Upper lobe of left lung (tissue), 6 donors: ENCODE measurements at regions not wholly inside any gene's neighbourhood (a gene's known extent, or its start where the extent isn't known, plus 50 kb on each side); places are given as distances from the start of the nearest gene placed in this dataset.

Experiments
- ATAC-seq, 2 donors: fragments of 200-7000 bp; cut with Tn5 transposase; one replicate each; pipeline ENCODE4 v1.9.1; 2022; ENCODE audit warnings: mild to moderate bottlenecking in 2 of 2, moderate library complexity in 2 of 2; ENCODE audit not compliant: low FRiP score in 2 of 2
- DNase-seq, 2 donors: peaks; one replicate each; pipeline ENCODE4 v3.0.0-alpha.2; 2019 to 2020
- H3K27ac ChIP-seq, 4 donors: fragments of 200-600 bp; sonication (generic); one replicate each; pipeline ENCODE4 v1.5.1; 2016 to 2019
- H3K27me3 ChIP-seq, 4 donors: fragments of 200-600 bp; sonication (generic); one replicate each; pipeline ENCODE4 v1.5.1; 2017 to 2019
- H3K36me3 ChIP-seq, 4 donors: fragments of 200-600 bp; sonication (generic); one replicate each; pipeline ENCODE4 v1.5.1; 2016 to 2019
- H3K4me1 ChIP-seq, 4 donors: fragments of 200-600 bp; sonication (generic); one replicate each; pipeline ENCODE4 v1.5.1; 2018 to 2019
- H3K4me3 ChIP-seq, 4 donors: fragments of 200-600 bp; sonication (generic); one replicate each; pipeline ENCODE4 v1.5.1; 2017 to 2019; ENCODE audit warnings: mild to moderate bottlenecking in 2 of 4, moderate library complexity in 1 of 4
- H3K9me3 ChIP-seq, 4 donors: fragments of 200-600 bp; sonication (generic); one replicate each; pipeline ENCODE4 v1.5.1; 2018 to 2019
- EP300 ChIP-seq, 4 donors: sonication (generic); formaldehyde crosslinking; IDR thresholded peaks; one replicate each; pipeline ENCODE4 v1.5.1; 2017; ENCODE audit warnings: antibody characterized with exemption in 4 of 4, control low read depth in 2 of 4
- POLR2A ChIP-seq, 4 donors: fragments of 450-650 bp; IDR thresholded peaks; one replicate each; pipeline ENCODE4 v1.5.1; 2016 to 2017; ENCODE audit warnings: antibody characterized with exemption in 4 of 4, mild to moderate bottlenecking in 2 of 4
- POLR2AphosphoS5 ChIP-seq, 2 donors: sonication (generic); formaldehyde crosslinking; IDR thresholded peaks; one replicate each; pipeline ENCODE4 v1.5.1; 2017; ENCODE audit warnings: antibody characterized with exemption in 2 of 2
- WGBS, 2 donors: methylation state at CpG; one replicate each; pipeline ENCODE4 v1.1.5; 2017 to 2018; 5-methylcytosine and 5-hydroxymethylcytosine counted together
- TF ChIP-seq, protein P1 (sequence below), 6 experiments: fragments of 450-650 bp in 4 of 6; fragments of 200-600 bp in 2 of 6; sonication (generic) in 2 of 6; IDR thresholded peaks; one replicate each; pipeline ENCODE4 v1.5.1; 2016 to 2019; ENCODE audit warnings: antibody characterized with exemption in 6 of 6
- donor health status: DM: no; HTN: no; CAD: no; lungs with moderate emphysema.
- donor health status: DM: no; HTN: yes; CAD: no; lungs with severe emphysema.

DNA sequence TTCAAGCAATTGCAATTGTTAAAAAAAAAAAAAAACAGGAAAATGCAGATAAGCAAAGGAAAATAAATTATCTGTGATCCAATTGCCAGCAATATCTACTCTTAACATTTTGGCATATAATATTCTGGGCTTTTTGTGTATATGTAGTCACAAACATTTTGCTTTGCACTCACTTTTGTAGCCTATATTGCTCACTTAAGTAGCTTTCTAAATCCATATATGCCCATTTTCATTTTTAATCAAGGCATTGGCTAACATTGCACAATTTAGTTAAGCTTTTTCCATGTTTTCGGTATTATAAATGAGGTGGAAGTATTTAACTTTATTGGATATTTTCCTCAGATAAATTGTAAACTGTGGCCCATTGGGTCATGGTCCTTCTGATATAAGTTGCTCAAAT, 466.3 kb upstream of the ATP2B1 start:
- WGBS, 2 donors = 77 to 92% methylated on average over 1 of the region's 1 CpG
- ATAC-seq = no peak
- DNase-seq = no peak
- no peak for TF ChIP-seq POLR2AphosphoS5 (IDR thresholded peaks at IDR 0.05)
- no peak for TF ChIP-seq EP300 (IDR thresholded peaks at IDR 0.05)
- TF ChIP-seq, protein P1, sequence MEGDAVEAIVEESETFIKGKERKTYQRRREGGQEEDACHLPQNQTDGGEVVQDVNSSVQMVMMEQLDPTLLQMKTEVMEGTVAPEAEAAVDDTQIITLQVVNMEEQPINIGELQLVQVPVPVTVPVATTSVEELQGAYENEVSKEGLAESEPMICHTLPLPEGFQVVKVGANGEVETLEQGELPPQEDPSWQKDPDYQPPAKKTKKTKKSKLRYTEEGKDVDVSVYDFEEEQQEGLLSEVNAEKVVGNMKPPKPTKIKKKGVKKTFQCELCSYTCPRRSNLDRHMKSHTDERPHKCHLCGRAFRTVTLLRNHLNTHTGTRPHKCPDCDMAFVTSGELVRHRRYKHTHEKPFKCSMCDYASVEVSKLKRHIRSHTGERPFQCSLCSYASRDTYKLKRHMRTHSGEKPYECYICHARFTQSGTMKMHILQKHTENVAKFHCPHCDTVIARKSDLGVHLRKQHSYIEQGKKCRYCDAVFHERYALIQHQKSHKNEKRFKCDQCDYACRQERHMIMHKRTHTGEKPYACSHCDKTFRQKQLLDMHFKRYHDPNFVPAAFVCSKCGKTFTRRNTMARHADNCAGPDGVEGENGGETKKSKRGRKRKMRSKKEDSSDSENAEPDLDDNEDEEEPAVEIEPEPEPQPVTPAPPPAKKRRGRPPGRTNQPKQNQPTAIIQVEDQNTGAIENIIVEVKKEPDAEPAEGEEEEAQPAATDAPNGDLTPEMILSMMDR (IDR thresholded peaks at IDR 0.05) = no peak
- TF ChIP-seq POLR2A (IDR thresholded peaks at IDR 0.05) = no peak
- no peaks in the 10 kb centered on the region for H3K27me3 ChIP-seq
- no peaks in the 10 kb centered on the region for H3K9me3 ChIP-seq
- no peaks in the 10 kb centered on the region for H3K36me3 ChIP-seq
- H3K27ac ChIP-seq = no peak overlapping the region
- no peak overlapping the region for H3K4me3 ChIP-seq
- H3K4me1 ChIP-seq = no peaks in the 10 kb centered on the region

DNA sequence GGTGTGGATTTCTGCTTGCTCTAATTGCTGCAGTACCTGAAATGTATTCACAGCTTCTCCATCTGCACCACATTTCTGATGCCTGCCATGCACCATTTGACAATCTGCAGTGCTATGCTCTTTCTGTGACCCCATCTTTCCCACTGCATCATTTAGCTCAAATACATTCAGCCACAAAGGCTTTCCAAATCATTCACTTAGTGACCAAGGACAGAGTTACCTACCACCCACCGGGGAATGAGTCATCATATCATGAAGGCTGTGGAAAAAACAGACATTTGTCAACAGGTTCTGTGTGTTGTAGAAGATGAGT, 465.5 kb upstream of the ATP2B1 start:
- H3K4me1 ChIP-seq = no peaks in the 10 kb centered on the region
- H3K36me3 ChIP-seq = no peaks in the 10 kb centered on the region
- H3K27ac ChIP-seq = no peak overlapping the region
- WGBS, 2 donors = 55 to 74% methylated on average over 1 of the region's 1 CpG
- ATAC-seq (no peak), DNase-seq (no peak)
- TF ChIP-seq EP300 (IDR thresholded peaks at IDR 0.05) (no peak), POLR2AphosphoS5 (IDR thresholded peaks at IDR 0.05) (no peak), POLR2A (IDR thresholded peaks at IDR 0.05) (no peak)
- TF ChIP-seq, protein P1 (IDR thresholded peaks at IDR 0.05) = no peak
- no peak overlapping the region for H3K4me3 ChIP-seq
- H3K9me3 ChIP-seq = no peaks in the 10 kb centered on the region
- no peaks in the 10 kb centered on the region for H3K27me3 ChIP-seq

DNA sequence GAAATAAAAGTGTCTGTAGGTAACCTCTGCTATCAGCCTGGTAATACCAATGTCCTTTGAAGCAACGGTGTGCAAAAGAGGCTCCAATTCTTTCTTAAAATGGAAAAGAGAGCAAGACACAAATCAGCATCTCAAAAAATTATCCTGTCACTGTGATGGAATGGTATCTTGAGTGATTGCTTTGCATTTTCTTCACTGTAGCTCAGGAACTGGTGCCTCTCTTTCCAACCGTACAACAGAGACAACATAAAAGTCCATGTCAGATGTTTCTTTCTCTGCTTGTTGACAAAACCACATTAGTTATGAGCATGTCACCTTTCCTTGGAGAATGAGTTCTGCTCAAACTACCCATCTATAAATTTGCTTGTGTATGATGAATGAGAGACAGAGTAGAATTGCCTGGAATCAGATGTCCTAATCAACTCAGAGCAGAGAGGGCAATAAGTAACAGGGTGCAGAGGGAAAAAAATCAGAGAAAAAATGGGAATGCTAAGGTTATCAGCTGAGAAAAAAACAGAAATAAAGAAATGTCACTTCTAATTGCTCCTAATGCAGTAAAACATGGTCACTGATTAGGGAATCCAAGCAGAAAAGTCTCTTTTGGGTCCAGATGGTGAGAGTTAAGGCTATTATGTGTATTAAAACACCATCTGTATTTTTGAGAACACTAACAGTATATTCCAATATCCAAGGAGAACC, 465.0 kb upstream of the ATP2B1 start:
- 81 to 85% methylated on average over 2 of the region's 2 CpGs for WGBS, 2 donors

DNA sequence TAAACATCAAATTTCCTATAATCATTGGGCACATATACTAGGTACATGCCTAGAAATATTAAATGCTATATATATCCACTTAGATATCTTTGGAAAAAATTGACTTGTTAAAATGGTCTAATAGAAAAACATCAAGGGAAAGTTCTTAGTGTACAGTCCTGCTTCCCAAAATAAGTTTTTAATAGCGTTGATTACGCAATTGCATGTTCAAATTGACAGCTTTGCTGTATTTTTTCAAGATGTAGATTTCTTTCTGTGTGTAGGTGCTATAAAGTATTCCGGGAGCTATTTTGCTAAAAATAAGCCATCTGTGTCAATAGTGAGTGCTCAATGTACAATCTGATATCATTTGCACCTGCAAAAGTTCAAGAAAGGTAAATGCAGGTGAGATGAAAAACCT, 463.9 kb upstream of the ATP2B1 start:
- Histone ChIP-seq H3K36me3 (no peaks in the 10 kb centered on the region), H3K27me3 (no peaks in the 10 kb centered on the region), H3K27ac (no peak overlapping the region), H3K4me3 (no peak overlapping the region), H3K4me1 (no peaks in the 10 kb centered on the region), H3K9me3 (no peaks in the 10 kb centered on the region)
- ATAC-seq (no peak), DNase-seq (no peak)
- WGBS, 2 donors = 78 to 83% methylated on average over 3 of the region's 3 CpGs
- TF ChIP-seq POLR2A (IDR thresholded peaks at IDR 0.05) (no peak), EP300 (IDR thresholded peaks at IDR 0.05) (no peak), POLR2AphosphoS5 (IDR thresholded peaks at IDR 0.05) (no peak)
- TF ChIP-seq, protein P1 (IDR thresholded peaks at IDR 0.05) = no peak

More for the DNA sequence above, 465.0 kb upstream of the ATP2B1 start:
- Histone ChIP-seq H3K27me3 (no peaks in the 10 kb centered on the region), H3K9me3 (no peaks in the 10 kb centered on the region), H3K27ac (no peak overlapping the region), H3K4me1 (no peaks in the 10 kb centered on the region), H3K36me3 (no peaks in the 10 kb centered on the region), H3K4me3 (no peak overlapping the region)
- DNase-seq (no peak), ATAC-seq (no peak)
- TF ChIP-seq POLR2A (IDR thresholded peaks at IDR 0.05) (no peak), POLR2AphosphoS5 (IDR thresholded peaks at IDR 0.05) (no peak), EP300 (IDR thresholded peaks at IDR 0.05) (no peak)
- TF ChIP-seq, protein P1 (IDR thresholded peaks at IDR 0.05) = no peak

DNA sequence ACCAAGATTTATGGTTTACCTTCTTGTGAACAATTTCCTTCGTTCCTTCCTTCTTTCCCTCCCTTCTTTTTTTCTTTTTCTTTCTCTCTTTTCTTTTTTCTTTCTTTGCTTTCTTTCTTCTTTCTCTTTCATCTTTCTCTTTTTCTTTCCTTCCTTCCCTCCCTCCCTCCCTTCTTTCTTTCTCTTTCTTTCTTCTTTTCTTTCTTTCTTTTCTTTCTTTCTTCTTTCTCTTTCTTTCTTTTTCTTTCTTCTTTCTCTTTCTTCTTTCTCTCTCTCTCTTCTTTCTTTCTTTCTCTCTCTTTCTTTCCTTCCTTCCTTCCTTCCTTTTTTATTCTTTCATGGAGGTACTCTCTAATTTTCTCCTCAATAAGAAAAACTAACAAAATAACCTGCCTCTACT, 462.1 kb upstream of the ATP2B1 start:
- Histone ChIP-seq H3K4me1 (no peaks in the 10 kb centered on the region), H3K27ac (no peak overlapping the region), H3K27me3 (no peaks in the 10 kb centered on the region), H3K4me3 (no peak overlapping the region), H3K9me3 (no peaks in the 10 kb centered on the region), H3K36me3 (no peaks in the 10 kb centered on the region)
- TF ChIP-seq EP300 (IDR thresholded peaks at IDR 0.05) = no peak
- no peak for TF ChIP-seq POLR2AphosphoS5 (IDR thresholded peaks at IDR 0.05)
- TF ChIP-seq, protein P1 (IDR thresholded peaks at IDR 0.05) = no peak
- TF ChIP-seq POLR2A (IDR thresholded peaks at IDR 0.05) = no peak
- DNase-seq = no peak
- 84 to 92% methylated on average over 1 of the region's 1 CpG for WGBS, 2 donors
- ATAC-seq = no peak
